Stimulated activated naive B cell treated with anti-CD40 and anti-IgM and Interleukin-4, amounts not matched to agents 10 μg/mL and 1 μg/mL and 100 μg/mL, for 72 hours (primary cell): ENCODE measurements at regions not wholly inside any gene's neighbourhood (a gene's known extent, or its start where the extent isn't known, plus 50 kb on each side); places are given as distances from the start of the nearest gene placed in this dataset.
"Not testable (repeated sequence)": the region's sequence is repeated elsewhere in the genome, so short reads cannot be mapped to it uniquely, and the experiment has no call there.

Source experiments
- ATAC-seq, 2 donors: fragments of 150-1000 bp; cut with Tn5 transposase; replicated peaks; 2 replicates each; pipeline ENCODE4 v1.10.0; 2021; ENCODE audit warnings: moderate library complexity in 1 of 2
- DNase-seq: peaks from one replicate; pipeline ENCODE4 v3.0.0; 2021
- H3K27ac Mint-ChIP-seq: one replicate; pipeline ENCODE4 v1.8.0; 2022; ENCODE audit warnings: mild to moderate bottlenecking, mixed read lengths
- H3K27me3 Mint-ChIP-seq, 2 donors: one replicate each; pipeline ENCODE4 v1.8.0; 2022; ENCODE audit warnings: mixed read lengths in 2 of 2
- H3K36me3 Mint-ChIP-seq, 2 donors: one replicate each; pipeline ENCODE4 v1.8.0; 2022; ENCODE audit warnings: mixed read lengths in 2 of 2, mild to moderate bottlenecking in 1 of 2
- H3K4me1 Mint-ChIP-seq, 2 donors: one replicate each; pipeline ENCODE4 v1.8.0; 2022; ENCODE audit warnings: mixed read lengths in 2 of 2, mild to moderate bottlenecking in 1 of 2
- H3K4me3 Mint-ChIP-seq, 2 donors: one replicate each; pipeline ENCODE4 v1.8.0; 2022; ENCODE audit warnings: mild to moderate bottlenecking in 2 of 2, mixed read lengths in 2 of 2, moderate library complexity in 1 of 2
- H3K9me3 Mint-ChIP-seq, 2 donors: one replicate each; pipeline ENCODE4 v1.8.0; 2022; ENCODE audit warnings: mixed read lengths in 2 of 2, mild to moderate bottlenecking in 1 of 2

DNA sequence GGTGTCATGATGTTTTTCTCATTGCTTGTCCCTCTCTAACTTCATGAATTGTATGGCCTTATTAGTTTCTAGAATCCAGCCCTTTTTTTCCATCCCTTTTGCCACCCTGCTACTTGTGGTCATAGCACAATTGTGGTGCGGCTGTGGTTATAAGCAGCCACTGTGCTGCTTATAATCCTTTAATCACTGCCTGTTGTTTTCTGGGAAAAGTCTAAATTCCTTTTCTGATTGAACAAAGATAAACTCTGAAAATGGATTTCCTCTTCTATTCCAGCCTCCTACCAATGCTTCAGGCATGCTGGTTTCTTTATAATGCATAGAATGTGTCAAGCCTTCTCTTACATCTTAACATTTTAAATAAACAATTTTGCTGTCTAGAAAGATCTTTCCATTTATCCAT is 319.5 kb downstream of the C3orf38 start:
- ATAC-seq (no peak), DNase-seq (no peak)
- peaks cover 0 to 5% of the 10 kb centered on the region in 2 donors for H3K27me3 Mint-ChIP-seq

DNA sequence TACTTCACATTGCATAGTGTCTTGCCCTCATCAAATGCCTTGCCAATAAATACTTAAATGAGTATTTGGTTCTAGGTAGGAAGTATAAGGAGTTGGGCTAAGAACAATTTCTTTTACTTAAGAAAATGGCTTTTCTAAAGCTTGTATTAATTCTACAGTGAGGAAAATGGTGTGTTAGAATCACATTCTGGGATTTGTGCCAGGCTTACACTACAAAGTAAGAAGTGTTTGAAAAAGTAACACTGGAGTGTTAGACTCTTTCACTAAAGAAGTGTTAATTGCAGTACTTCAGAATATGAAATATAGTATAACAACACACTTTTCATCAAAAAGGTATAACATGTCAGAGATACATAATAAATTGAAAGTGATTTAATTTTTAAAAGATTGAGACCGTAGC is 328.7 kb downstream of the C3orf38 start:
- H3K4me1 Mint-ChIP-seq: peaks cover 0 to 4% of the 10 kb centered on the region in 2 donors
- ATAC-seq (no peak), DNase-seq (no peak)
- no peak overlapping the region for H3K27ac Mint-ChIP-seq
- no peak overlapping the region for H3K4me3 Mint-ChIP-seq
- H3K36me3 Mint-ChIP-seq: no peaks in the 10 kb centered on the region
- peaks cover 6 to 13% of the 10 kb centered on the region in 2 donors for H3K27me3 Mint-ChIP-seq
- no peaks in the 10 kb centered on the region for H3K9me3 Mint-ChIP-seq

More for the DNA sequence above, 319.5 kb downstream of the C3orf38 start:
- H3K27ac Mint-ChIP-seq: no peak overlapping the region
- H3K36me3 Mint-ChIP-seq: peaks cover 0 to 5% of the 10 kb centered on the region in 2 donors
- peaks cover 0 to 6% of the 10 kb centered on the region in 2 donors for H3K4me1 Mint-ChIP-seq
- H3K9me3 Mint-ChIP-seq: peaks cover 5 to 16% of the 10 kb centered on the region in 2 donors
- no peak overlapping the region for H3K4me3 Mint-ChIP-seq

DNA sequence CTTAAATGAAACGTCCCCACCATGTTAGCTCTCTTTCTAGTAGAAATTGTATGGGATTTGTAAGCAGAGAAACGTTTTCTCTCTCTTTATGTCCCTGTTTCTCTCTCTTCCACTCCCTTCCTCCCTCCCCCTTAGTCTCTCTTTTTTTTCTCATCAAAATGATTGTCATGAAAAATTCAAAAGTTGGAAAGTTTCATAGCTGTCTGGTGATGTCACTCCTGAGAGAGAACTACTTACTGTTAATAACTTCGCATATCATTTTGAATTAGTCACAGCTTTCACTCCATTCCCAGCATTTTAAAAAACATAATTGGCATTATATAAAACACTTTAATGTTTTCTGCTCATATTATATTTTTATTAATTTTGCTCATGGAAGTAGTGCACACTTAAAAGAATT is 331.1 kb downstream of the C3orf38 start:
- H3K4me3 Mint-ChIP-seq: no peak overlapping the region
- H3K36me3 Mint-ChIP-seq: no peaks in the 10 kb centered on the region
- no peak for DNase-seq
- no peak for ATAC-seq
- H3K27me3 Mint-ChIP-seq: peaks cover 19 to 21% of the 10 kb centered on the region in 2 donors
- no peak overlapping the region for H3K27ac Mint-ChIP-seq
- no peaks in the 10 kb centered on the region for H3K9me3 Mint-ChIP-seq
- H3K4me1 Mint-ChIP-seq: peaks cover 4 to 9% of the 10 kb centered on the region in 2 donors

- DNase-seq: no peak
- no peak for ATAC-seq
- H3K4me3 Mint-ChIP-seq: no peak overlapping the region
- H3K27ac Mint-ChIP-seq: no peak overlapping the region
- no peaks in the 10 kb centered on the region for H3K36me3 Mint-ChIP-seq
- H3K9me3 Mint-ChIP-seq: no peaks in the 10 kb centered on the region
- H3K27me3 Mint-ChIP-seq: peaks cover 19 to 21% of the 10 kb centered on the region in 2 donors
- H3K4me1 Mint-ChIP-seq: peaks cover 4 to 6% of the 10 kb centered on the region in 2 donors
Measured at GRCh38 chr3:88485001-88485400, 335.2 kb downstream of the C3orf38 start.

GRCh38 chr3:88508818-88509217 is 359.1 kb downstream of the C3orf38 start:
- H3K4me1 Mint-ChIP-seq, DNase-seq, H3K36me3 Mint-ChIP-seq, H3K27ac Mint-ChIP-seq, H3K4me3 Mint-ChIP-seq, ATAC-seq, H3K27me3 Mint-ChIP-seq, H3K9me3 Mint-ChIP-seq: not testable (repeated sequence)

GRCh38 chr3:88509582-88509981 is 359.8 kb downstream of the C3orf38 start:
- no peaks in the 10 kb centered on the region for H3K36me3 Mint-ChIP-seq

GRCh38 chr3:88528494-88528893 is 378.7 kb downstream of the C3orf38 start:
- no peak overlapping the region for H3K27ac Mint-ChIP-seq
- ATAC-seq (no peak), DNase-seq (no peak)
- no peaks in the 10 kb centered on the region for H3K4me1 Mint-ChIP-seq
- peaks cover 0 to 16% of the 10 kb centered on the region in 2 donors for H3K9me3 Mint-ChIP-seq
- peaks cover 6% of the 10 kb centered on the region in 2 donors for H3K27me3 Mint-ChIP-seq
- H3K4me3 Mint-ChIP-seq: no peak overlapping the region
- peaks cover 2 to 4% of the 10 kb centered on the region in 2 donors for H3K36me3 Mint-ChIP-seq

More at GRCh38 chr3:88509582-88509981, 359.8 kb downstream of the C3orf38 start:
- Mint-ChIP-seq H3K27me3 (no peaks in the 10 kb centered on the region), H3K4me3 (no peak overlapping the region), H3K4me1 (peaks cover 0 to 6% of the 10 kb centered on the region in 2 donors), H3K9me3 (peaks cover 0 to 3% of the 10 kb centered on the region in 2 donors), H3K27ac (no peak overlapping the region)
- ATAC-seq (no peak), DNase-seq (no peak)

GRCh38 chr3:88534534-88534933 is 384.8 kb downstream of the C3orf38 start:
- Mint-ChIP-seq H3K27me3 (no peaks in the 10 kb centered on the region), H3K4me1 (peaks cover 0 to 7% of the 10 kb centered on the region in 2 donors), H3K9me3 (no peaks in the 10 kb centered on the region), H3K4me3 (no peak overlapping the region), H3K36me3 (no peaks in the 10 kb centered on the region), H3K27ac (no peak overlapping the region)
- ATAC-seq (no peak), DNase-seq (no peak)

DNA sequence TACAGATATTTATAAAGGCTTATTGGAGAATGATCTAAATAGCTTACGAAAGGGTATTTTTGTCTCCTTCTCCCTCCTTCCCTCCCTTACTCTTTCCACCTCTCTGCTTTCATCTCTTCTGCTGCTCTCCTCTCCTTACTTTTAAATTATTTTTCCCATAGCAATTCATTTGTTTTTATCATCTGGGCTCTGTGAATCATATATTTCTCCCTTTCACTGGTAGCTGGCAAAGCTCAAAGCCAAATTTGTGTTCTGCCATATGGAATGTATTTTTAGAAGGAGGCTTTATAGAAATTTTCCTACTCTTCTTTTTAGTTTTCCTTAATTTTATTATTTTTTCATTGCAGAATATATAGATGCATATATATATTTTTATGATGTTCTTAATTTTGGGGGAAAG is 385.8 kb downstream of the C3orf38 start:
- Mint-ChIP-seq H3K36me3 (no peaks in the 10 kb centered on the region), H3K27ac (no peak overlapping the region), H3K4me3 (no peak overlapping the region), H3K4me1 (peaks cover 0 to 7% of the 10 kb centered on the region in 2 donors), H3K27me3 (no peaks in the 10 kb centered on the region), H3K9me3 (no peaks in the 10 kb centered on the region)
- ATAC-seq: no peak
- no peak for DNase-seq

DNA sequence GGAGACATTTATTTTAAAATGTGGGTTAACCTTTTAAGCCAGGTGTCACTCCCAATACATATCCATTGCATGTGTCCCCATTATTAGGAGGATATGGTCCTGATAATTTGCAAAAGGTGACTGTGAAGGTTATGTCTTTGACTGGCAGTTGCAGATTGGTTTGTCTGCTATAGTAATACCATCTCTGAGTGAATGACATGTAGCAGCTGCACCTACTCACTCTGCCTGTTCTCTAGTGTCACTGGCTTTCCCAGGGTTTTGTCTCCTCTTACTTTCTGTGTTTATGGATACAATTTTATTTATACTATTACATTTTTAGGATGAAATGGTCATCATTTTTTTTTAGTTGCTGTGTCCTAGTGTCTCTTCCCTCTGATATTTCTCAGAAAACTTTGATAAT is 393.2 kb downstream of the C3orf38 start:
- peaks cover 12 to 15% of the 10 kb centered on the region in 2 donors for H3K9me3 Mint-ChIP-seq
- ATAC-seq (no peak), DNase-seq (no peak)
- H3K27ac Mint-ChIP-seq: no peak overlapping the region
- peaks cover 1 to 5% of the 10 kb centered on the region in 2 donors for H3K4me1 Mint-ChIP-seq
- H3K27me3 Mint-ChIP-seq: no peaks in the 10 kb centered on the region
- H3K36me3 Mint-ChIP-seq: peaks cover 6 to 8% of the 10 kb centered on the region in 2 donors
- no peak overlapping the region for H3K4me3 Mint-ChIP-seq

GRCh38 chr3:88572450-88572849 is 422.7 kb downstream of the C3orf38 start:
- DNase-seq (no peak), ATAC-seq (no peak)
- Mint-ChIP-seq H3K27ac (no peak overlapping the region), H3K4me1 (no peaks in the 10 kb centered on the region), H3K4me3 (no peak overlapping the region), H3K36me3 (peaks cover 0 to 4% of the 10 kb centered on the region in 2 donors), H3K9me3 (peaks cover 4 to 7% of the 10 kb centered on the region in 2 donors), H3K27me3 (no peaks in the 10 kb centered on the region)

DNA sequence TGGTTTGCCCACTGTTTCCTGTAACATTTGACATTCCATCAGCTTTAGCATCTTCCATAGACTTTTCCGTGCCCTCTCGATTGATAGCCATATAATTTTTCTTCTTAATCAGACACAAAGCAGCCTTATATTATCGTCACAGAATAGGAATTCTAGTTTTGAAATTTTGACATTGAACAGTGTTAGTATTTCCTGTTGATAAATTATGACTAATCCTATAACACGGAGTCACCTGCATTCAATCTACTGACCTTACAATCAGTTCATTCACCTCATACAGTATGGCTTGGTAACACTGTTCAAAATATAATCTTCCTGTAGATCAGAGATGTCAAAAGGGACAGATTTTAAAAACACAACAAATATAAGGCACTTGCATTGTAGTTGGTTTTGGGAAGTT is 423.7 kb downstream of the C3orf38 start:
- Mint-ChIP-seq H3K27ac (no peak overlapping the region), H3K4me3 (no peak overlapping the region), H3K4me1 (no peaks in the 10 kb centered on the region), H3K9me3 (peaks cover 4 to 7% of the 10 kb centered on the region in 2 donors), H3K27me3 (no peaks in the 10 kb centered on the region), H3K36me3 (peaks cover 0 to 4% of the 10 kb centered on the region in 2 donors)
- ATAC-seq (no peak), DNase-seq (no peak)

GRCh38 chr3:88574146-88574545 is 424.4 kb downstream of the C3orf38 start:
- DNase-seq: no peak
- Mint-ChIP-seq H3K4me3 (no peak overlapping the region), H3K27me3 (no peaks in the 10 kb centered on the region), H3K27ac (no peak overlapping the region), H3K4me1 (no peaks in the 10 kb centered on the region), H3K9me3 (peaks cover 3 to 6% of the 10 kb centered on the region in 2 donors), H3K36me3 (peaks cover 0 to 3% of the 10 kb centered on the region in 2 donors)
- no peak for ATAC-seq

GRCh38 chr3:88584451-88584850 is 434.7 kb downstream of the C3orf38 start:
- Mint-ChIP-seq H3K27ac (no peak overlapping the region), H3K4me3 (no peak overlapping the region), H3K9me3 (no peaks in the 10 kb centered on the region), H3K36me3 (no peaks in the 10 kb centered on the region), H3K4me1 (peaks cover 0 to 3% of the 10 kb centered on the region in 2 donors), H3K27me3 (peaks cover 7 to 9% of the 10 kb centered on the region in 2 donors)
- no peak for DNase-seq
- ATAC-seq: no peak

GRCh38 chr3:88586121-88586640 is 436.4 kb downstream of the C3orf38 start:
- H3K27ac Mint-ChIP-seq: no peak overlapping the region
- no peaks in the 10 kb centered on the region for H3K9me3 Mint-ChIP-seq
- H3K4me3 Mint-ChIP-seq: no peak overlapping the region
- peaks cover 0 to 3% of the 10 kb centered on the region in 2 donors for H3K4me1 Mint-ChIP-seq
- H3K27me3 Mint-ChIP-seq: peaks cover 7 to 9% of the 10 kb centered on the region in 2 donors
- no peak for ATAC-seq
- no peak for DNase-seq
- no peaks in the 10 kb centered on the region for H3K36me3 Mint-ChIP-seq
